ENCODE measurements at regions not wholly inside any gene's neighbourhood (a gene's known extent, or its start where the extent isn't known, plus 50 kb on each side); places are given as distances from the start of the nearest gene placed in this dataset.

GRCh38 chr3:189103208-189103607 is 68.6 kb upstream of the TPRG1 start:
- no TSS peak for BruUV-seq (replicated peaks)
- H3K79me2 ChIP-seq (ENCODE audit: low read depth): no peaks in the 10 kb centered on the region
- intact Hi-C loops (cut with micrococcal nuclease; ENCODE audit: unreplicated experiment): no loop called here
- H4K20me1 ChIP-seq (ENCODE audit: insufficient read depth): no peaks in the 10 kb centered on the region
- H3K36me3 ChIP-seq (ENCODE audit: low read depth): no peaks in the 10 kb centered on the region
- ChIA-PET CTCF (no interaction called here), POLR2A (ENCODE audit: unreplicated experiment) (no interaction called here)
- H2AFZ ChIP-seq: no peak overlapping the region
- no peak for DNase-seq
- H3K27me3 ChIP-seq (ENCODE audit: insufficient read depth, low read depth): no peaks in the 10 kb centered on the region
- no peak overlapping the region for H3K4me2 ChIP-seq
- H3K27ac ChIP-seq: no peak overlapping the region
- H3K4me1 ChIP-seq (replicated peaks; ENCODE audit: insufficient read depth): no peaks in the 10 kb centered on the region
- TF ChIP-seq CTCF (conservative IDR thresholded peaks at IDR 0.05): no peak
- H3K9me2 ChIP-seq (ENCODE audit: insufficient read depth): no peaks in the 10 kb centered on the region
- no peaks in the 10 kb centered on the region for H3K9me3 ChIP-seq (ENCODE audit: insufficient read depth, low read depth)
- no peak overlapping the region for H3K4me3 ChIP-seq
- no peaks in the 10 kb centered on the region for H3F3A ChIP-seq (ENCODE audit: insufficient read depth, low read depth)

GRCh38 chr3:189108067-189108466 is 63.7 kb upstream of the TPRG1 start:
- Histone ChIP-seq H3K9me2 (ENCODE audit: insufficient read depth) (no peaks in the 10 kb centered on the region), H3K27me3 (ENCODE audit: insufficient read depth, low read depth) (no peaks in the 10 kb centered on the region), H3K79me2 (ENCODE audit: low read depth) (no peaks in the 10 kb centered on the region), H3K9me3 (ENCODE audit: insufficient read depth, low read depth) (no peaks in the 10 kb centered on the region), H3K4me1 (replicated peaks; ENCODE audit: insufficient read depth) (no peaks in the 10 kb centered on the region), H2AFZ (no peak overlapping the region), H3K4me2 (no peak overlapping the region), H3K27ac (no peak overlapping the region), H3K4me3 (no peak overlapping the region), H4K20me1 (ENCODE audit: insufficient read depth) (no peaks in the 10 kb centered on the region), H3K36me3 (ENCODE audit: low read depth) (no peaks in the 10 kb centered on the region), H3F3A (ENCODE audit: insufficient read depth, low read depth) (no peaks in the 10 kb centered on the region)
- BruUV-seq (replicated peaks): no TSS peak
- intact Hi-C loops (cut with micrococcal nuclease; ENCODE audit: unreplicated experiment): no loop called here
- ChIA-PET CTCF (no interaction called here), POLR2A (ENCODE audit: unreplicated experiment) (no interaction called here)
- DNase-seq: no peak
- TF ChIP-seq CTCF (conservative IDR thresholded peaks at IDR 0.05): no peak
- no peak for TF ChIP-seq EZH2 (IDR thresholded peaks at IDR 0.05; ENCODE audit: low read depth)

- POLR2A ChIA-PET (ENCODE audit: unreplicated experiment): no interaction called here
- Histone ChIP-seq H3K79me2 (ENCODE audit: low read depth) (no peaks in the 10 kb centered on the region), H2AFZ (no peak overlapping the region), H4K20me1 (ENCODE audit: insufficient read depth) (no peaks in the 10 kb centered on the region), H3K9me2 (ENCODE audit: insufficient read depth) (no peaks in the 10 kb centered on the region), H3K4me1 (replicated peaks; ENCODE audit: insufficient read depth) (no peaks in the 10 kb centered on the region), H3K9me3 (ENCODE audit: insufficient read depth, low read depth) (no peaks in the 10 kb centered on the region), H3K4me2 (no peak overlapping the region), H3K4me3 (no peak overlapping the region), H3K36me3 (ENCODE audit: low read depth) (no peaks in the 10 kb centered on the region), H3K27me3 (ENCODE audit: insufficient read depth, low read depth) (no peaks in the 10 kb centered on the region), H3K27ac (no peak overlapping the region), H3F3A (ENCODE audit: insufficient read depth, low read depth) (no peaks in the 10 kb centered on the region)
- DNase-seq: no peak
- TF ChIP-seq EZH2 (IDR thresholded peaks at IDR 0.05; ENCODE audit: low read depth) (no peak), CTCF (conservative IDR thresholded peaks at IDR 0.05) (no peak)
- CTCF ChIA-PET: no interaction called here
- intact Hi-C loops (cut with micrococcal nuclease; ENCODE audit: unreplicated experiment): no loop called here
- BruUV-seq (replicated peaks): no TSS peak
Observed at GRCh38 chr3:189108735-189109134, 63.0 kb upstream of the TPRG1 start.
